NB4 (cell line): ENCODE measurements at regions not wholly inside any gene's neighbourhood (a gene's known extent, or its start where the extent isn't known, plus 50 kb on each side); places are given as distances from the start of the nearest gene placed in this dataset.

ENCODE experiments used
- DNase-seq: peaks from one replicate; pipeline ENCODE4 v3.0.0; 2010; ENCODE audit warnings: low read depth
- H3K4me3 ChIP-seq: one replicate; pipeline ENCODE4 v1.5.1; 2011; ENCODE audit warnings: mild to moderate bottlenecking, low read depth, low read length, moderate library complexity
- MYC ChIP-seq: IDR thresholded peaks from 2 replicates; pipeline ENCODE4 v1.6.1; 2011; ENCODE audit warnings: low read depth, low read length
- POLR2A ChIP-seq: IDR thresholded peaks from 2 replicates; pipeline ENCODE4 v1.6.1; 2011; ENCODE audit warnings: mild to moderate bottlenecking; ENCODE audit not compliant: insufficient read length; ENCODE audit errors: extremely low read depth
- TF ChIP-seq, protein P1 (sequence below): IDR thresholded peaks from one replicate; pipeline ENCODE4 v1.5.1; 2012; ENCODE audit warnings: low read depth, low read length
- TF ChIP-seq, protein P2 (sequence below): IDR thresholded peaks from 2 replicates; pipeline ENCODE4 v1.6.1; 2011; ENCODE audit warnings: low read depth, low read length

DNA sequence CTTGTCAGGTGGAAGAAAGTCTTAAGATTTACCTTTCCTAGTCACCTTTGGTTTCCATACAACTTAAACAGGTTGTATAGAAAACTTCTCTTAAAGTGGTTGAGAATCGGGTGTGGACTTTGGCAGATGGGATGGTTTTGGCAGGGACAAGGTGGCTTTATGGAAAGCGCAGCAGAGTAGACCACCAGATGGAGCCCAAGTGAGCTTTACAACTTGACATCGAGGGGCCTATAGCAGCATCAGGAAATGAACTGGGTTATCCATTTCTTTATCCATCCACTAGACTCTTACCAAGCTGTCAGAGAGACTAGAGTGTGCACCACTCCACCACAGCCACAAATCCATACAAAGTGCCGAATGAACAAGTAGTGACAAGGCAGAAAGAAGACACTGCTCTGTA, 85.3 kb upstream of the MBNL1 start:
- TF ChIP-seq POLR2A (no peak), MYC (no peak)
- TF ChIP-seq, protein P1, sequence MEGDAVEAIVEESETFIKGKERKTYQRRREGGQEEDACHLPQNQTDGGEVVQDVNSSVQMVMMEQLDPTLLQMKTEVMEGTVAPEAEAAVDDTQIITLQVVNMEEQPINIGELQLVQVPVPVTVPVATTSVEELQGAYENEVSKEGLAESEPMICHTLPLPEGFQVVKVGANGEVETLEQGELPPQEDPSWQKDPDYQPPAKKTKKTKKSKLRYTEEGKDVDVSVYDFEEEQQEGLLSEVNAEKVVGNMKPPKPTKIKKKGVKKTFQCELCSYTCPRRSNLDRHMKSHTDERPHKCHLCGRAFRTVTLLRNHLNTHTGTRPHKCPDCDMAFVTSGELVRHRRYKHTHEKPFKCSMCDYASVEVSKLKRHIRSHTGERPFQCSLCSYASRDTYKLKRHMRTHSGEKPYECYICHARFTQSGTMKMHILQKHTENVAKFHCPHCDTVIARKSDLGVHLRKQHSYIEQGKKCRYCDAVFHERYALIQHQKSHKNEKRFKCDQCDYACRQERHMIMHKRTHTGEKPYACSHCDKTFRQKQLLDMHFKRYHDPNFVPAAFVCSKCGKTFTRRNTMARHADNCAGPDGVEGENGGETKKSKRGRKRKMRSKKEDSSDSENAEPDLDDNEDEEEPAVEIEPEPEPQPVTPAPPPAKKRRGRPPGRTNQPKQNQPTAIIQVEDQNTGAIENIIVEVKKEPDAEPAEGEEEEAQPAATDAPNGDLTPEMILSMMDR: peak; percentile 71
- TF ChIP-seq, protein P2, sequence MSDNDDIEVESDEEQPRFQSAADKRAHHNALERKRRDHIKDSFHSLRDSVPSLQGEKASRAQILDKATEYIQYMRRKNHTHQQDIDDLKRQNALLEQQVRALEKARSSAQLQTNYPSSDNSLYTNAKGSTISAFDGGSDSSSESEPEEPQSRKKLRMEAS: no peak
- no peak overlapping the region for H3K4me3 ChIP-seq
- peak; percentile 79 for DNase-seq

DNA sequence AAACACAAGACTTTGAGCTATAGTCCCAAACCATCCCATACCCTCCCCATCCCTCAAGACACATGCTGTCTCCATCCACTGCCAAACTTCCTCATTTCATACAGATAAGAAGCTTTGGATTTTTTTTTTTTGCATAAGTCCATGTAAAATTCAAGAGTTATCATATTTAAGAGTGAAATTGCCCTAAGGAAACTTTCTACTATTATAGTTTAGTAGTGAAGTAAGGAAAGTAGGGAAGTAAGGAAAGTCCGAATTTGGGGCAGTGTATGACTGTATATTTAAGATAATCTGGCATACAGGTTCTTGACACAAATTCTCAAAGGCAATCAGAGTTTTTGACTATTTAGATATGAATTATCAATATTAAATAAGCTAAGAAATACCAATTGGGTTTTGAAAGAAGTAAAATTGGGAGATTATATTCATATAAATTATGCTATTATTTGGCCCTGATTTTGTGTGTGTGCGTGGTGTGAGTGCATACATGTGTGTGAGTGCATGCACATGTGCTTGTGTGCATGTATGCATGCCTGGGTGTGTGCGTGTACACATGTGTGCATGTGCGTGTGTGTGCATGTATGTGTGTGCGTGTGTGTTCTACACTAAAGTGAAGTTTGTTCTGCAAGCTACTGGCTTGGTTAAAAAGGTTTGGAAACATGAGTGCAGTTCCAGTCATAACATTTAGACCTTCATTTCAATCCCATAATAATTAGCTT, 83.6 kb upstream of the MBNL1 start:
- TF ChIP-seq, protein P1: no peak
- no peak for TF ChIP-seq POLR2A
- TF ChIP-seq, protein P2: no peak
- no peak for TF ChIP-seq MYC
- peak; percentile 25 for DNase-seq
- H3K4me3 ChIP-seq: no peak overlapping the region

DNA sequence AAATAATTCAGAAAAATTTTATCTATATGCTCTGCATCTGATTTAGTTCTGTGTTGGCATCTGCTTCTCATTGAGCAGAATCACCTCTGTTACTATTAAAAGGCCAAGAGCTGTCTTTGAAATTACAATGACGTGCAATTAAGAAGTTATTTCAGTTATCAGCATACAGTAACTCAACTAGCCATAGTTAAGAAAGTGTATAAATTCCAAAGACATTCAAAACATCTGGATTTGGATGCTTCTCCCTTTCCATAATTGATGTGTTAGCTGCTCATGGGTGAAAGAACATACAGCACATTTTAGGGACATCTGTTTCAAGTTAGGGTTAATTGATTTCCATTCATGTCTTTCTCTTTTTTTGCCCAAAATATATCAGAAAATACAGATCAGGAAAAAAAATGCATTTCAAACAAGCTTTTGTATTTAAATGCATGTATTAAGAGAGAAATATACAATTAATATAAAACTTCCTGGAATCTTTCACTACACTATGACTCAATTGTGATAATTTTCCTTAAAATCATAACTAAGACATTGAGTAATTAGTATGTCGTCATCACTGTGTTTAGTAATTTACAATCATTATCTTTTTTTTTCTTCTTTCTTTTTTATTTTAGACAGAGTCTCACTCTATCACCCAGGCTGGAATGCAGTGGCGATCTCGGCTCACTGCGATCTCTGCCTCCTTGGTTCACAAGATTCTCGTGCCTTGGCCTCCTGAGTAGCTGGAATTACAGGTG, 82.7 kb upstream of the MBNL1 start:
- DNase-seq: no peak
- no peak overlapping the region for H3K4me3 ChIP-seq
- TF ChIP-seq, protein P2: no peak
- TF ChIP-seq, protein P1: no peak
- TF ChIP-seq POLR2A (no peak), MYC (no peak)

DNA sequence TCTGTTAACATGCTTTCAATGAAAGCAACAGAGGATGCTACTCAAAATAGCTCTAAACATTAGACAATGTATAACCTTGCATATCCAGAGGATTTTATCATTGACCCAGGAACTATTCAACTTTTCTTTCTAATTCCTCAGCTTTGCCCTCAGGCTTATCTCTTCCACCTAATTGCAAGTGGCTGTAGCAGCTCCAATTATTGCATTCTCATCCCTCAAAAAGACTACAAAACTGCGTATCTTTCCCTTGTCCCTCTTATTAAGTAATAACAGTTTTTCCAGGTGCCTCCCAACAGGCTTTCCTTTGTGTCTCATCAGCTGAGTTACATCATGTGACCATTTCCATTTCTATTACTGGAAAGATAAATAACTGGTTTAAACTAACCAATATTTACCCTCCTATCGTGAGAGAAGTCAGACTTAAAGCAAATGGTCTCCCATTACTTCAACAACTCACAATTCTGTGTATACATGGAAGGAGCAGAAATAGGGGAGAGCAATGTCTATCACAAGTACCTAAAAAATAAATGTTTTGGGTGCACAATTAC, 78.0 kb upstream of the MBNL1 start:
- TF ChIP-seq MYC (no peak), POLR2A (no peak)
- TF ChIP-seq, protein P2: no peak
- TF ChIP-seq, protein P1: no peak
- DNase-seq: no peak
- no peak overlapping the region for H3K4me3 ChIP-seq

DNA sequence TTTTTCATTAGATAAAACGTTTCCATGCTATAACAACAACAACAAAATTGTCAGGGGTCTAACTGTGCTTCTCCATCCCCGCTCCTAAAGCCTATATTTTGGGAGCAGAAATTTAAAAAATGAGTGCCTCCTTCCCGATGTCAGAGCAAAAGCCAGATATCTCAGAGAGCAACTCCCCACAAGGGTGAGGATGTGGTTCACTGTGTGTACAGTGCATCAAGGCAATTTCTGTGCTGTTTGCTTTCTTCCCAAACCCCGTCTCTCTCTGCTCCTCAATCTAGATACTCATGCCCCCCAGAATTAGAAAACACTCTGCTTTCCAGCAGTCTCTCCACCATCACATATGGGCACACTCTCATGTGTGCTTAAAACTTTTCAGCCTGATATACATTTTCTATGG, 76.7 kb upstream of the MBNL1 start:
- DNase-seq: peak; percentile 16

More for the DNA sequence above, 76.7 kb upstream of the MBNL1 start:
- no peak overlapping the region for H3K4me3 ChIP-seq
- TF ChIP-seq, protein P2: no peak
- TF ChIP-seq, protein P1: no peak
- no peak for TF ChIP-seq POLR2A
- no peak for TF ChIP-seq MYC
